ENCODE measurements at regions not wholly inside any gene's neighbourhood (a gene's known extent, or its start where the extent isn't known, plus 50 kb on each side); places are given as distances from the start of the nearest gene placed in this dataset.
"Not testable (repeated sequence)": the region's sequence is repeated elsewhere in the genome, so short reads cannot be mapped to it uniquely, and the experiment has no call there.

DNA sequence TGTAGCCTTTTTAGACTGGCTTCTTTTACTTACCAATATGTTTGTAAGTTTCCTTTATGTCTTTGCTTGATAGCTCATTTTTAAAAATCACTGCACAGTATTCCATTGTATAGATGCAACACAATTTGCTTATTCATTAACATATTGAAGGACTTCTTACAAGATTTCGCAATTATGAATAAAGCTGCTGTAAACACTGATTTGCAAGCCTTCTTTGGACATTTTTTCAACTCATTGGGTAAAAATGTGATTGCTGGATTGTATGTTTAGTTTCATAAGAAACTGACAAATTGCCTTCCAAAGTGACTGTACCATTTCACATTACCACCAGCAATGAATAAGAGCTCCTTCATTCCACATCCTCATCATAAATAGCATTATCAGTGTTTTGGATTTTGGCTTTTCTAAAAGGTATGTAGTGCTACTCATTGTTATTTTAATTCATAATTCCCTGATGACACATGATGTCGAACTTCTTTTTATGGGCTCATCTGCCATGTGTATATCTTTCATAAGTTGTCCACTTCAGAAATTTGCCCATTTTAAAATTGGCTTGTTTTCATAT, 80.7 kb downstream of the TFAP2B start:
- DNase-seq, result no peak

DNA sequence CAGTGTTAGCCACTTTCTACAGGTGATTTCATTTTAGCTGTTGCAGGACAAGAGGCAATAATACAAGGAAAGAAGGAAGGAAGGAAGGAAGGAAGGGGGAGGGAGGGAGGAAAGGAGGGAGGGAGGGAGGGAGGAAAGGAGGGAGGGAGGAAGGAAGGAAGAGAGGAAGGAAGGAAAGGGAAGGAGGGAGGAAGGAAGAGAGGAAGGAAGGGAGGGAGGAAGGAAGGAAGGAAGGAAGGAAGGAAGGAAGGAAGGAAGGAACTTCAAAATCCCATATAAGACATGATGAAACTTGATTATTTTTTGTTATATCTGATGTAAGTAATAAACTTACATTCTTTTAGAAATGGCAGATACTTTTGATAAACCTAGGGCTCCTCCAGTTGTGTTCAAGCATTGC, 83.6 kb downstream of the TFAP2B start:
- DNase-seq, result no peak

DNA sequence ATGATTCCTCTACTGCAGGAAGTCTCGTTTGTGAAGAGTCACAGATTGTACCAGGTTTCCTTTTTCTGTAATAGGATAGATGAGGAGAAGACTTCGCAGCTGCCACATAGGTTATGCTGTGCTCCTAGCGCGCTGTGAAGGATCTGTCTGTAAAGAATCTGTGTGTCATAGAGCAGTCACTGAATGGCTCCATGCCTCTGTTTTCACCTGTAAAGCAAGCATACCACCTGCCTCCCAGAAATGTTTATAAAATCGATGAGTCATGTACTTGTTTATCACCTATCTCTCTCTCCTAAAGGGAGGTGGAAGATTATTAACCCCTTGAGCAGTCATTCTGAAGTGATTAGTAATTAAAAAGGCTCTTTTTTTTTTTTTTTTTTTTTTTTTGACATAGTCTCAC, 86.6 kb downstream of the TFAP2B start:
- no peak for DNase-seq

DNA sequence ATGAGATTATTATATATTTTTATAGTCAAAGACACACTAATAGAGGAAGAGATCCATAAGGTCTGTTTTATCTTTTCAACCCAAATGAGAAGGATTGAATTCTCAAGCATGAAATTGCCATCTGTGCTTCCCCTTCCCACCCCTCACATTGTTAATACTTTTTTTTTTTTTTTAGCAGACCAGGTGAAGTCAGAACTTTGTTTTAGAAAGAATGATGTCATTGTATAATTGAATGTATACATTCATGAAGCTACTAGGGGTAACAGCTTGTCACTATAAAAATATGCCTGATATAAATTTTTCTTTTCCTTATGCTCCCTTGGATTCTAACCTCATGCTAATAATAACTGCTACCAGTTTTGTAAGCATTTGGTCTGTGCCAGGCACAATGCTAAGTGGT, 88.9 kb downstream of the TFAP2B start:
- DNase-seq, result no peak

DNA sequence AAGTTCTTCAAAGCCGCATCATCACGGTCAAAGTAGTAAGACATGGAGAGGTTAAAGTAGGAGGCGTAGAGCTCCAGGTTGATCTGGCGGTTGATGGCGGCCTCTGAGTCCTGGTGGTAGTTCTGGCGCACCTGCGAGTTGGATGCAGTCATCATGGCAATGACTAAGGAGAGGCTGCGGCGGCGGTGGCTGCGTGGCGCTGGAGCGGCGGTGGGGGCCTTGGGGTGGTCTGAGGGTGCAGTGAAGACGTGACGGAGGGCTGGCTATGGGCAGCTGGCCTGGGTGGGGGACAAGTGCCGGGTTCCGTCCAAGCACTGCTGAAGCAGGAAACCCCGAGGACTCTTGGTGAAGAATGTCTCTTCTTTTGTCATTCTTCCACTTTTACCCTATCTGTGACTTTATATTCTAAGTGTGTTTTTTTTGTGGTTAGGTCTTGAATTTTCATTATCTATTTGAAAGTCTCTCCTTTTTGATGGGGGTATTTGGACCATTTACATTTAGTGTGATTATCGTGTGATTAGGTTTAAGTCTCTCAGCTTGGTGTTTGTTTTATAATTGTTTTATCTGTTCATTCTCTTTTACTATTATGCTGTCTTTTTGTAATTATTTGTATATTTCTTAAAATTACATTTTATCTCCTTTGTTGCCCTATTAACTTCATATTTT, 94.6 kb downstream of the TFAP2B start:
- DNase-seq, result no peak

DNA sequence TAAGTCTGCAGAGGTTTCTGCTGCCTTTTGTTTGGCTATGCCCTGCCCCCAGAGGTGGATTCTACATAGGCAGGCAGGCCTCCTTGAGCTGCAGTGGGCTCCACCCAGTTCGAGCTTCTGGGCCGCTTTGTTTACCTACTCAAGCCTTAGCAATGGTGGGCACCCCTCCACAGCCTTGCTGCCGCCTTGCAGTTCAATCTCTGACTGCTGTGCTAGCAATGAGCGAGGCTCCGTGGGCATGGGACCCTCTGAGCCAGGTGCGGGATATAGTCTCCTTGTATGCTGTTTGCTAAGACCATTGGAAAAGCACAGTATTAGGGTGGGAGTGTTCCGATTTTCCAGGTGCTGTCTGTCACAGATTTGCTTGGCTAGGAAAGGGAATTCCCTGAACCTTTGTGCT, 102.7 kb downstream of the TFAP2B start:
- not testable (repeated sequence) for DNase-seq

DNA sequence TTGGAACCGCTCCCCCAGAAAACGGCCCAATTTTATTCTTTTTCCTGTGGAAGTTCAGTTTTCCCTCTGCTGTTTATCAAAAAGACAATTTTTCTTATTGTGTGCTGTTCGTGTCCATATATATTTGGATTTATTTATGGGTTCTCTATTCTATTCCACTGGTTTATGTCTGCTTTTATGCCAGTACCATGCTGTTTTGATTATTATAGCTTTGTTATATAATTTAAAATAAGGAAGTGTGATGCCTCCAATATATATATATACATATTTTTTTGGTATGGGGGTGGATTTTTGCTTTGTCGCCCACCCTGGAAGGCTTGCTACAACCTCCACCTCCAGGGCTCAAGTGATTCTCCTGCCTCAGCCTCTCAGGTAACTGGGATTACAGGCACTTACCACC, 103.3 kb downstream of the TFAP2B start:
- no peak for DNase-seq

DNA sequence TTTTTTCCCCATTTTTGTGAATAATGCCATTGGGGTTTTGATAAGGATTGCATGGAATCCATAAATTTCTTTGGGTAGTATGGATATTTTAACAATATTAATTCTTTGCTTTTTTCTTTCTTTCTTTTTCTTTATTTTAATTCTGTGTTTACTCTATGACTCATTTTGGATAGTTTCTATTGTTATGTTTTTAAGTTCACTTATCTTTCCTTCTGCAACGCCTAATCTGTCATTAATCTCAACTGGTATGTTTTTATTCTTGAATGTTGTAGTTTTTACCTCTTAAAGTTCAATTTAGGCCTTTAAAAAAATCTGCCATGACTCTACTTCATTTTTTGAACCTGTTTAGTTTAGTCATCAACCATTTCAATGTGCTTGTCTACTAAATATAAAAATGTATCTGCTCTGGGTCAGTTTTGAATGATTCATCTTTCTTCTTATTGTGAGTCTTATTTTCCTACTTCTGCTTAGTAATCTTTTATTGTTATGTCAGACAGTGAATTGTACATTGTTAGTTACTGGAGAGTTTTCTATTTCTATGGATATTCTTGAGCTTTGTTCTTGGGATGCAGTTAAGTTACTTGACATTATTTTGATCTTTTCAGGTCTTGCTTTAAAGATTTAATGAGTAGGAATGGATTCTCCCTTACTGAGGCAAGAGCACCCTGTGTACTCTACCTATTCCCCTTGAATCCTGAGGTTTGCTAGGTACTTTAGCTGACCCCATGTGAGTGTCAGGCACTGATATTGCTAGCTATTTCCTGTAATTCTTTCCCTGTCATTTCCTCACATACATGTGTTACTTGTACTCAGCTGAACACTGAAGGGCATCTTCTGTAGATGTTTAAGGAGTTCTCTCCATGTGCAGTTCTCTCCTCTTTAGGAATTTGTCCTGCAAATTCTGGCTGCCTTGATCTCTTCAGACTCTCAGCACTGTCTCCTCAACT, 104.2 kb downstream of the TFAP2B start:
- no peak for DNase-seq

DNA sequence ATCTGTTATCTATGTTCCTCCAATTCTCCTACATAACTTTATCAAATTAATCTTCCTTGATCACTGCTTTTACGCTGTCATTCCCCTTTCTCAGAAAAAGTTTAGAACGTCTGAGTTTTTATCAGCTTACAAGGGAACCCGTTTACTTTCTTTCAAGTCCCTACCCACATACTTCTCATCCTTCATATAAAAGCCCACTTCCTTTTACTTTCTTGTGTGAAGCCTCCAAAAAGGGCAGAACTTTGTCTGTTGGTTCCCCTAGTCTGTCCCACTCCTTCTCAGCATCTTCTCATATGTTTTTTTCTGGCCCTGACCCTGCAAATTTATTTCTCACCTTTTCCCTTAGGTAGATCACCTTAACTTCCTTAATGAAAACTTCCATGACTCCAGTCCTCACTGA, 106.1 kb downstream of the TFAP2B start:
- no peak for DNase-seq

DNA sequence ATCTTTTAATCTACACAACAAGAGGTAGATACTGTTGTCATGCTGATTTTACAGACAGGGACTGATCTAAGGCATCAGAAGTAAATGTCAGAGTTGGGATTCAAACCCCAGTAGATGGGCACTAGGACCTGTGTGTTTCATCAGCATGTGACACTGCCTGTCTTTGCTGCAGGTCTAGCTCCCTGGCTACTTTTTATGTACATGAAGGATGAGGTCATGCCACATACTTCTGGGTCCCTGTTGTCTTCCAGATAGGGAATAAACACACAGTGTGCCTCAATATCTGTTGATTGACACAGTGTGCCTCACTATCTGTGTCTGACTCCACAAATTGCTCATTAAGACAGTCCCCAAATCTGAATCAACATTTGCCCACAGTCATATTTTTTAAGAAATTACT, 106.9 kb downstream of the TFAP2B start:
- DNase-seq, result no peak

DNA sequence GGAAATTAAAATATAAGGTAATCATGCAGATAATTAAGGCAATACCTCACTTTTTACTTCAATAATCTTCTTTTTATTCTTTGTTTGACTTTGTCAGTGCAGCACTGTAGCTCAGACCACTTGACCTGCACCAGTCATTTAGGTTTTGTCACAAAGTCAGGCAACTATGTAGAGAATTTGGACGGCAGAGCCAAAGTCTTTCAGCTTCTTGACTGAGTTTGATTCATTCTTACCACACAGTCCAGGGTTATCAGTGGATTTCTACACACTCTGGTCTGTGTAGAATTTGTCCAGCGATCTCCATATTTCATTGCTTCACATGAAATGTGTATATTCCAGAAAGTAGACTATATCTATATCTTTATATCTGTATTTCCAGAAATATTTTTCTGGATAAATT, 107.3 kb downstream of the TFAP2B start:
- DNase-seq, result no peak

DNA sequence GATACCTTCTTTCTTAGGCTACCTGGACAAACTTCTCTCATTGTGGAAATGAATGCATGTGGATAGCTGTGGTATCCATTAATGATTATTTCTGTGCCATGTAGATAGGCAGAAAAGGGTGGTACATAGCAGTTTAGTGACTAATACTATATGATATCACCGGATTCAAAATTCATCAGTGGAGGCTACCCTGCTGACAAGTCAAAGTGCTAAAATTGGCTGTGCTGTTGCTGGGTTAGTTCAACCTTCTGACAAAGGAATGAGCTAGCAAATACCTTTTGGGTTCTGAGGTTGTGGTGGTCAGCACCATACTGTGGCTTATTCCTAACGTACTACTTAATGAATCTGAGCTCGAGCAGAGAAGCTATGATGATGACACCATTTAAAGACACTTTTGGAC, 109.1 kb downstream of the TFAP2B start:
- DNase-seq, result no peak

DNA sequence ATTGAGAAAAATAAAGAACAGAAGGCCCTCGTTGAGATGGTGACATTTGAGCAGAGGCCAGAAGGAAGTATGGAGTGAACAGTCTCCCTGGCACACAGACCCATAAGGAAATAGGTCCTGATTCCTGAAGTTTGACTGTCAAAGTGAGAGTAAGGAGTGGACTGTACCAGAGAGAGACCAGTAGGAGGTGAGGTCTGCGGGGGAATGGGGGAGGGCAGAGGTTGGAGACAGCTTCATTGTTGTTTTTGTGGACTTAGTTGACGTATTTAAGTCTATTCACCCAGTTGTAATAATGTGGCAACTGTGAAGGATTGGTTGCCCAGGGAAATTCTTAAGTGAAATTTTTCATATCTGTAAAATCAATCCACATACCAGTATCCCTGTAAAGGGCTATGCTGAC, 110.7 kb downstream of the TFAP2B start:
- no peak for DNase-seq

DNA sequence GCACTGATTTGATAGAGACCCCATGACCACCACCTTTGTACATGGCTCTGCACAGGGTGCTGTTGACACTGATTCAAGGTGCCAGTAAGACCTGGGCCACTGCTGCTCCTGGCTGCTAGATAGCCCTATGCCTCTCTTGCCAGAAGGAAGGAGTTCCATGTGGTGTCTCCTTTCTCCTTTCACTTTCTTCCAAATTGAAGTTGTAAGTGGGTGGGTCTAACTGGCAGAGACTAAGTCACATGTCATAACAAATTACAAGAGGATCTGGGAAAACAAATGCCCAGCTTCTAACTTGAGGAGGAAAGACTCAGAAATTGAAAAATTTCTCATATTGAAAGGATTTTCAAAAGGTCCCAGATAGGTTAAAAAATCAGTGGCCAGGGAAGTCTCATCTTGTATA, 116.8 kb downstream of the TFAP2B start:
- no peak for DNase-seq

DNA sequence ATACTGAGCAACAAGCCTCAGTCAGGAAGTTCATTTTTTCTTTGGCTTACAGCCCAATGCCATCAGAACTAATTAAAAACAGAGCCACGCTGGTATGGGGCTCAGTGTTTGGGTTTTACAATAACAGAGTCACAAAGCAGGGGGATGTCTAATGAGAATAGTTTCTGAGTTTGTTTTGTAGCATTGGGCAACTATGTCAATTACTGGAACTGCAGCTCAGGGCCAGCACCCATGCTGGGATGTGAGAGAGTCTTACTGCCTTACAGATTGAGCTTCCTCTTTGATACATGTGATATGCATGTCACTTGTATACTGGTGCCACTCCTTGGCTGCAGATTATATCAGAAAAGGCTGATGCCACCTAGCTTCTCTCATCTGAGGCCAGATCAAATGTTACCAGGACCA, 117.6 kb downstream of the TFAP2B start:
- no peak for DNase-seq

DNA sequence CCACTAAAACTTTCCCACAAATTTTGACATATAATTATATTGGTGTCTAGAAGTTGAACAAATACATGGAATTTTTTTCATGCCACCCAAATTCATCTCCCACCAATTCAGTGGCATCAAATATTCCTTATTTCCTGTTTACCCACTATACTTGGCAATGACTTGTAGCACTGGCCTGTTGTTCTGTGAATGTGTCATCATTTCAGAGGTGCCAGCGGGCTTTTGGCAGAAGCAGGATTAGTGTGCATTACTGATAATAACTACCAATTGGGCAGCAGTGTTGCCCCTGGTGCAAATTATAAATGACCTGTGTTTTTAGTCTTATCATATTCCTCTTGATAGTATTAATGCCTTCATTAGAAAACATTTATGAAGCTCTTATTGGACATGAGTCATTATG, 121.3 kb downstream of the TFAP2B start:
- no peak for DNase-seq

DNA sequence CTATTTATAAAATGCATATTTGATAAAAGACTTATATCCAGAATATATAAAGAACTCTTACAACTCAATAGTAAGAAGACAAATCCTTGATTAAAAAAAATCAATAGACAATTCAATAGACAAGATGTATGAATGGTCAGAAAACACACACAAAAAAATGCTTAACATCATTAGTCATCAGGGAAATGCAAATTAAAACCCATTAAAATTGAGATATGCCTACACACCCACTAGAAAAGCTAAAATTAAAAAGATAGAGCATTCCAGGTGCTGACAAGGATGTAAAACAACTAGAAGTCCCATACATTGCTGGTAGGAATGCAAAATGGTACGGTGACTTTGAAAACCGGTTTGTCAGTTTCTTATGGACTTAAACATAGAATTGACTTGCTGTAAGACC, 127.1 kb downstream of the TFAP2B start:
- no peak for DNase-seq

DNA sequence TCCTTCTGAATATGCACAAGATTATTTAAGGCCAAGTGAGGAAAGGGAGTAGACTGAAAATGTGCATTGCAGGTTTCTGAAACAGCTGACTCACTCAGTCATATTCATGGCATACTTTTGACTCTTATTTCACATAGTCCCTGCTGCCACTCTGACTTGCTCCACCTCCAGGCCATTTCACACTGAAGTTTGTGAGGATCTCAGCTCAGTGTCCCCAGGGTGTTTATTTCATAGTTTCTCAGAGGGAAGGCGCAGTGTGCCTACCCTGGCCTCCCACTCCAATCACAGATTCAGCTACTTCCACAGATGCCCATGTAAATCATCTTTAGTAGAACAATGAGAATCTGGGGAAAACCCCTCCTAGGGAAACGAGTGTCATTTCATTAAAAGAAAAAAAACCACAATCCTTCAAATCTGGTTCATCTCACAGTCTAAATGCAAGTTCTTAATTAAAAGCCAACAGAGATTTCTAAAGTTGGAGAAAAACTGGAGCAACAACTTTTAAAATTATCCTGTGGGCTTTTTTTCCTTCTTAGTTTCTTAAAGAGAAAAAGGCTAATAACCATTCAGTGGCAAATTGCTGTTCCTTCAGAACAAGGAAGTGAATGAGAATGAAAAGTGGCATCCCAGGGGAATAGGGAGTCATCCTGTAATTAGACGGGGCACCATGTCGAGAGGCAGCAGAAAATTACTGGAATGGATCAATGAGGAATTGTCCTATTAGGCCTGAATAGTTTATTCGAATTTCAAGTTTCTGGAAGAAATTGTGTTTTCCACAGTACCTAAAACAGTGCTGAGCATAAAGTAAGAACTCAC, 133.6 kb downstream of the TFAP2B start:
- no peak for DNase-seq

DNA sequence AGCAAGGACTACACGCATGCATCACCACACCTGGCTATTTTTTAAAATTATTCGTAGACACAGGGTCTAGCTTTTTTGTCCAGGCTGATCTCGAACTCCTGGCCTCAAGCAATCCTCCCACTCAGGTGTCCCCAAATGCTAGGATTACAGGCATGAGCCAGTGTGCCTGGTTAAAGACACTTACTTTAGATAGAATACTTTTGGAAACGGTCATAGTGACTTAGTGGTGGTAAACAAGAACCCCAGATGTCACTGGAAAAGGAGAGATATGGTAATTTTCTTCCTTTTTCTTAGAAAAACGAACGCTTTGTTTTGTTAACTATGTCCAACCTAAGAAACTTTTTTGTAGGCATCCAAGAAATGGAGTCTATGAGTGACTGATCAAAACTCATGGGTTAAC, 137.3 kb downstream of the TFAP2B start:
- DNase-seq, result no peak

DNA sequence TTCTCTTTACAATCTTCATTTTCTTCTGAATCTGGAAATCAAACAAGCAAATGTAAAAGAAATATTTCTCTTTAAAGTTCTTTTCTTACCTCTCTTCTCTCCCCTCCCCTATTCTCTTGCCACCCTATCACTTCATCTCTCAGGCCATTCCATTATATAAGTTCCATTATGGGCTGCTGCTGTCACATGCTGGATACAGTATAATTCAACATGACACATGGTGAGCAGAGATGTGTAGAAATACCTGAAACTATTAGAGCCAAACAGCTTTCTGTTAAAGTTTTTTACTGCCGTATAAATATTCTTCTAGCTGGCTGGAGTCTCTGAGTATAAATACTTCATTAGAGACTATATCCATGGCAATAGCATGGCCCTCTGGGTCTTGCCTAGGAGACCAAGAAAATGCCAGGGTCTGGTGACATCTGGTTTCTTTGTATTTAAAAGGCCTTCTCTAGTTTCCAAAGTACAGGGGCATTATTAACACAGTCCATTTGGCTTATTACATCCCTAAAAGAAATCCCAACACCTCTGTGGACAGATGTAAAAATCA, 139.6 kb downstream of the TFAP2B start:
- DNase-seq, result no peak

DNA sequence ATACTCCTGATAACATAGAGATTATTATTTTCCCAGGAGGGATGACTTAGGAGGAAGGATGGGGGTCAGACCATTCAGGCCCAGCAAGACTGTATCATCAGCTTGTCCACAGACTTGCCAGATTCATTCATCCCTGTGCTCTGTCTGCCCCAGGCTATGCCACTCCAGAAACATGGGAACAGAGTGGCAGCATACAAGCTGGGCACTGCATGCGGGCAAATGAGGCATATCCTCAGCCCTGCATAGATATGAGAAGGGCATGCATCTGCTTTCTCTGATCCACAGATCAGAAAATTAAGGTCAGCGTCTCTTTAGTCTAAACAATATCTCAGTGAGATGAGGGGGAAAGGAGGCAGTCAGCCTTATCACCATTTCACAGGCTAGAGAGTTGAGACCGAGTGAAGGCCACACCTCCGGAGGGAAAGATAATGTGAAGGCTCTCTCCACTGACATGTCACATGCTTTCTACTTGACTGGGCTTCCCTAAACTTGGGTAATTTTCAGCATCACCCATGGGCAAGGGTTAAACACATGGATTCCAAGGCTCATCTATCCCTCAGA, 140.5 kb downstream of the TFAP2B start:
- DNase-seq, result no peak

DNA sequence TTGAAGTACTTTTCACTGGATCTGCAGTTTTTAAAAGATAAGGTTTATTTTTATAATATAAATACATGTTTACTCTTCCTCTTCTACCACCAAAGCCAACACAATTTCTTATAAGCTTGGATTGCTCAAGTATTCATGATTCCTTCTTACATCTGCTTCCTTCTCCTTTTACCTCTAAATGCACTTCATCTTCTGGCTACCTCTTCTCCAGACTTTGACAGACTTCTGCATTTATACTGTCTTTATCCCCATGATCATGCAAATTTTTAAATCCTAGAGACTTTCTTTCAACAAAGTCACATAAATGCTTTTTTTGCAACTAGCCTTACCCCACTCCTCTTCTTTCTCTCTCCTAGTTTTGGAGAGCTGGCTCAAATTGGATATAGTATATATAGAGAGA, 142.9 kb downstream of the TFAP2B start:
- no peak for DNase-seq
